ENCODE measurements at regions not wholly inside any gene's neighbourhood (a gene's known extent, or its start where the extent isn't known, plus 50 kb on each side); places are given as distances from the start of the nearest gene placed in this dataset.

DNA sequence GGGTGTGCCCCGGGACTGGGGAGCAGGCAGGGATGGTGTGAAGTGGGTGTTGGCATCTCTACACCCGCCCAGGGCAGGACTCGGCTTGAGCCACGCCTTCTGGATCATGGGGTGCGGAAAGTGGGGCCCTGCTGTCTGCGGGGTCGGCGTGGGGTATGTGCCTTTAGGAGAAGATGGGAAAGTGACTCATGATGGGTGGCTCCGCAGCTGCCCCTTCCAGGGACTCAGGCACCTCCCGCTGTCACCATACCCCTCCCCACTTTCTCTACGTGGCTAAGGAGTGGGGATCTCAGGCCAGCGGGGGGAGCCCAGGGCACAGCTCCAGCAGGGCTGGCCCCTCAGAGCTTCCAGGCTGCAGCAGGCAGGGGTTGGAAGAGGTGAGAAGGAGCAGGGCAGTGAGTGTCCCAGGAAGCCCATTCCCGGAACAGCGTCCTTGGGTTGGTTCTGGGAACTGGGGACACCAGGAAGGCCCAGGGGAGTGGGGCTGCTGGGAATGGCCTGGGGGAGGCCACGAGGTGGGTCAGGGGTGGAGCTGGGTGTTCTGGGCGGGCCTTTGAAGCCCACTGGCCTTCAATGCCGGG, 102.9 kb upstream of the FGF3 start:
- Histone ChIP-seq H3K4me3 (ENCODE audit: low read length) (no peak overlapping the region), H3K9ac (ENCODE audit: low read length) (no peak overlapping the region), H3K9me3 (ENCODE audit: control insufficient read depth, low read length) (no peaks in the 10 kb centered on the region), H3K27me3 (replicated peaks; ENCODE audit: control insufficient read depth, insufficient read depth, low read length) (peaks cover 57% of the 10 kb centered on the region), H3K4me1 (ENCODE audit: control insufficient read depth, insufficient read depth, low read length) (peaks cover 6% of the 10 kb centered on the region), H3K36me3 (ENCODE audit: control insufficient read depth, insufficient read depth, low read length, severe bottlenecking) (no peaks in the 10 kb centered on the region)
- no peak for DNase-seq (ENCODE audit: low read depth)

DNA sequence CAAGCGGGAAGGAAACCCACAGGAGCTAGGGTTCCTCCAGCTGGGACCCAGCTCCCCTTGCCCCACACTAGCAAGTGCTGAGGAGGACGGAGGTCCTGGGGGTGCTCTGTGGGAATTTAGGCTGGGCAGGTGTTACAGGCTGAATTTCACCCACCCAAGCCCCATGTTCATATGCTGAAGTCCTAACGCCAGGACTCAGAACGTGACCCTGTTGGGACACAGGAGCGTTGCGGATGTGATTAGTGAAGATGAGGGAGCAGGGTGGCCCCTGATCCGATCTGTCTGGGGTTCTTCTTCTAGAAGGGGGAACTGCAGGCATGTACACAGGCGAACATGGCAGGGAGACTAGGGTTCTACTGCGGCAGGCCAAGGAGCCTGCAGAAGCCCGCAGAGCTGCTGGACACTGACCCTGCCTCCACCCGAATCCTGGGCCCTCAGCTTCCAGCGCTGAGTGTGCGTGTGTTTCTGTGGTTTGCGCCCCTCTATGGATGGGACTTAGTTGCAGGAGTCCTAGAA, 103.4 kb upstream of the FGF3 start:
- H3K27me3 ChIP-seq (replicated peaks; ENCODE audit: control insufficient read depth, insufficient read depth, low read length), result peaks cover 61% of the 10 kb centered on the region
- no peaks in the 10 kb centered on the region for H3K36me3 ChIP-seq (ENCODE audit: control insufficient read depth, insufficient read depth, low read length, severe bottlenecking)
- H3K4me1 ChIP-seq (ENCODE audit: control insufficient read depth, insufficient read depth, low read length), result peaks cover 6% of the 10 kb centered on the region
- no peak overlapping the region for H3K4me3 ChIP-seq (ENCODE audit: low read length)
- no peak overlapping the region for H3K9ac ChIP-seq (ENCODE audit: low read length)
- no peaks in the 10 kb centered on the region for H3K9me3 ChIP-seq (ENCODE audit: control insufficient read depth, low read length)
- DNase-seq (ENCODE audit: low read depth), result no peak

DNA sequence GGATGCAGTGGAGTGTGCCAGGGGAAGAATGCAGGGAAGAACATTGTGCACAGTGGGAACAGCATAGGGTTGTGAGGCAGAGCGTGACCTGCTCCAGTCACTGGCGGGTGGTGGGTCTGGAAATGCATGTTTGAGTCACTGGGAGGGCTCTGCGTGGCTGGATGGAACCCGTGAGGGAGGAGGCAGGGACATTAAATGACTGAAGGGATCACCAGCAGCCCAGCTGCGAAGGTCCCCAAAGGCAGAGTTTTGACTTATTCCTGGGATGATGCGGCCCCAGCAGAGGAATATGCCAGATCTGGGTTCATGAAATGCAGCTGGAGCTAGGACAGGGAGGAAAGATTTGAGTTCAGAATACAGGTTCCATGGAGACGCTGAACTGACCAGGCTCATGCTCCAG, 104.0 kb upstream of the FGF3 start:
- H3K9me3 ChIP-seq (ENCODE audit: control insufficient read depth, low read length), result peaks cover 3% of the 10 kb centered on the region
- peaks cover 66% of the 10 kb centered on the region for H3K27me3 ChIP-seq (replicated peaks; ENCODE audit: control insufficient read depth, insufficient read depth, low read length)
- peaks cover 6% of the 10 kb centered on the region for H3K4me1 ChIP-seq (ENCODE audit: control insufficient read depth, insufficient read depth, low read length)
- no peaks in the 10 kb centered on the region for H3K36me3 ChIP-seq (ENCODE audit: control insufficient read depth, insufficient read depth, low read length, severe bottlenecking)
- DNase-seq (ENCODE audit: low read depth), result no peak
- no peak overlapping the region for H3K9ac ChIP-seq (ENCODE audit: low read length)
- H3K4me3 ChIP-seq (ENCODE audit: low read length), result no peak overlapping the region

DNA sequence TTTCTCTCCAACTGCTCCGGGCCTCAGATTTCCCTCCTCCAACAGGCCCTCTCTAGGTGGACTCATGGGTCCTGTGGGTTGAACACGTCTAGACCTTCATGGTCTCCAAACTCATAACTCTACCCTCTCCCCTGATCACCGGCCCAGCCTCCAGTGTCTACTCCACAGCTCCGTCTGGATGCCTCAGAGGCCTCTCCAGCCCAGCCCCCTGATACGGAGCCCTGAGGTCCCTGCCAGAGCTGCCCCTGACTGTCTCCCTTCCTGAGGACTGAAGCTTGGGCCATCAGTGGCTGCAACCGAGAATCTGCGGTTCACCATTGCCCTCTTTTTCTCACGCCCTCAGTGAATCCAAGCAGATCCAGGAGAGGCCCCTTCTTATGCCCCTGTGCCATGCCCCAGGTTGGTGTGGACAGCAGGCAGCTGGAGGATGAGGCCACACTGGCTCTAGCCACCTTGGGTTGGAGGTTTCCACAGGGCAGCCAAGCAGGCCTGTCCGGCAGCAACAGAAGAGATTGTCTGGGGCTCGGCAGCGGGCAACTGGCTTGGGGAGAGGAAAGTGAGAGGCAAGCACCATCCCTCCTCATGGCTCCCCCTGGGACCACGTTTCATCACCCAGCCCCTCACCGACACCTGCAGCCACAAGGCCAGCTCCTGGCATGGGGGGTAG, 104.6 kb upstream of the FGF3 start:
- Histone ChIP-seq H3K4me1 (ENCODE audit: control insufficient read depth, insufficient read depth, low read length) (no peaks in the 10 kb centered on the region), H3K9ac (ENCODE audit: low read length) (no peak overlapping the region), H3K4me3 (ENCODE audit: low read length) (no peak overlapping the region), H3K36me3 (ENCODE audit: control insufficient read depth, insufficient read depth, low read length, severe bottlenecking) (no peaks in the 10 kb centered on the region), H3K9me3 (ENCODE audit: control insufficient read depth, low read length) (peaks cover 3% of the 10 kb centered on the region), H3K27me3 (replicated peaks; ENCODE audit: control insufficient read depth, insufficient read depth, low read length) (peaks cover 70% of the 10 kb centered on the region)
- no peak for DNase-seq (ENCODE audit: low read depth)

DNA sequence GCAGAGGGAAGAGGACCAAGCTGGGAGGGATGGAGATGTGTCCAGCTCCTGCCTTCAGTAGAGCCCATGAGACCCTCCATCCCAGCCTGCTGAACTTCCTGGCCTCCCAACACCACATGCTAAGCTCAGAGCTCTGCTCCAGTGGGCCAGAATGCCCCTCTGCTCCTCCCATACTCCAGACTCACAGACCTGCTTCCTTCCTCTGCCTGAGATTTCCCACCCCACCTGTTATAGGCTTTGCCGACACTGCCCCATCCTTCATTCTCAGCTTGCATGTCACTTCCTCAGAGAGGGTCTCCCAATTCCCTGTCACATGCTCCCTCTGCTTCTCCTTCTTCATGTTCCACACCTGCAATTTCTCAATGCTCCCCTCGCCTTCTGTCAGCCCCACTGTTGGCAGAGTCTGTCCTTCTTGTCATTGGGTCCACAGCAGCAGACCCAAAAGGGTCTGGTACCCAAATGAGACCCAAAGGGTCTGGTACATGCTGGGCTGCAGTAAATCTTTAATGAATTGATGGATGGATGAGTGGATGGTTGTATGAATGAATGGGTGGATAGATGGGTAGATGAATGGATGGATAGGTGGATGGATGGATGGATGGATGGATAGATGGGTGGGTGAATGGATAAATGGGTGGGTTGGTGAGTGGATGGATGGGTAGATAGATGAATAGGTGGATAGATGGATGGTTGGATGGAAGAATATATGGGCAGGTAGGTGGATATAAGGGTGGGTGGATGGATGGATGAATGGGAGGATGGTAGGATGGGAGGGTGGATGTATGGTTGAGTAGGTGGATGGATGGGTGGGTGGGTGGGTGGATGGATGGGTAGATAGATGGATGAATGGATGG, 105.3 kb upstream of the FGF3 start:
- peaks cover 70% of the 10 kb centered on the region for H3K27me3 ChIP-seq (replicated peaks; ENCODE audit: control insufficient read depth, insufficient read depth, low read length)
- no peaks in the 10 kb centered on the region for H3K36me3 ChIP-seq (ENCODE audit: control insufficient read depth, insufficient read depth, low read length, severe bottlenecking)
- no peak overlapping the region for H3K4me3 ChIP-seq (ENCODE audit: low read length)
- H3K9me3 ChIP-seq (ENCODE audit: control insufficient read depth, low read length), result peaks cover 9% of the 10 kb centered on the region
- no peaks in the 10 kb centered on the region for H3K4me1 ChIP-seq (ENCODE audit: control insufficient read depth, insufficient read depth, low read length)
- H3K9ac ChIP-seq (ENCODE audit: low read length), result no peak overlapping the region
- no peak for DNase-seq (ENCODE audit: low read depth)

DNA sequence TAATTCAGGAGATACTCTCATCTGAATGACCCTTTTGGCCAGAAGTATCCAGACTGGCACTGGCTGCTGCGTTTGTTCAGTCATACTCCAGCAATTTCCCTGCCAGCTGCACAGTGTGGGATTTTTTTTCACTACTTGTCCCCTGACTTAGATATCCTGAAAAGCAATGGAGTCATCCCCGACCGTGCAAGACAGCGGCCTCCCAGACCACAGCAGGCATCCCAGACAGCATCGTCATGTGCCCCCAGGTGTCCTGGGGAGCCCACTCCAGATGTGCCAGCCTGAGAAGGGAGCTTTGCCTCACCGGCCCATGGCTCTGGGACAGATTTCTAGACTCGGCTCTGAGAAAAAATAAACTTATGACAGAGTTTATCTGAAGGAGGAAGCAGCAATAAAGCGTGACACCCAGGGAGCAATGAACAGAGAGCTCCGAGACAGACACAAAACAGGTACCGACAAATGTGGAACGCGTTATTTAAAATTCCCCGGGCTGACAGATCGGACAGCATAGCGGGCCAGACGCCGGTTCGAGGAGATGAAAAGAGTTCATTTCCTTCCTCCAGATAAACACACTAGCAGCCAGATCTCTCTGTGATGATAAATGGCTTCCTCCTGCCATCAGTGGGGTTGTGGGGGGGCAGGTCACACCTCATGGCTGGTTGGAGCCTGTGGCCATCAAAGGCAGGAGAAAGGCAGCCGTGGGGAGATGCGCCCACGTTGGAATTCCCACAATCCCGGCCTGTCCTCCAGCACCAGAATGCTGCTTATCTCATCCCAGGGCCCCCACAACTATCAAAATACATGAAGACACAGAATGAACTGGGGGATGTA, 106.4 kb upstream of the FGF3 start:
- H3K4me3 ChIP-seq (ENCODE audit: low read length), result no peak overlapping the region
- H3K27me3 ChIP-seq (replicated peaks; ENCODE audit: control insufficient read depth, insufficient read depth, low read length), result peaks cover 68% of the 10 kb centered on the region
- H3K9ac ChIP-seq (ENCODE audit: low read length), result no peak overlapping the region
- peaks cover 13% of the 10 kb centered on the region for H3K9me3 ChIP-seq (ENCODE audit: control insufficient read depth, low read length)
- H3K36me3 ChIP-seq (ENCODE audit: control insufficient read depth, insufficient read depth, low read length, severe bottlenecking), result no peaks in the 10 kb centered on the region
- DNase-seq (ENCODE audit: low read depth), result no peak
- H3K4me1 ChIP-seq (ENCODE audit: control insufficient read depth, insufficient read depth, low read length), result no peaks in the 10 kb centered on the region

DNA sequence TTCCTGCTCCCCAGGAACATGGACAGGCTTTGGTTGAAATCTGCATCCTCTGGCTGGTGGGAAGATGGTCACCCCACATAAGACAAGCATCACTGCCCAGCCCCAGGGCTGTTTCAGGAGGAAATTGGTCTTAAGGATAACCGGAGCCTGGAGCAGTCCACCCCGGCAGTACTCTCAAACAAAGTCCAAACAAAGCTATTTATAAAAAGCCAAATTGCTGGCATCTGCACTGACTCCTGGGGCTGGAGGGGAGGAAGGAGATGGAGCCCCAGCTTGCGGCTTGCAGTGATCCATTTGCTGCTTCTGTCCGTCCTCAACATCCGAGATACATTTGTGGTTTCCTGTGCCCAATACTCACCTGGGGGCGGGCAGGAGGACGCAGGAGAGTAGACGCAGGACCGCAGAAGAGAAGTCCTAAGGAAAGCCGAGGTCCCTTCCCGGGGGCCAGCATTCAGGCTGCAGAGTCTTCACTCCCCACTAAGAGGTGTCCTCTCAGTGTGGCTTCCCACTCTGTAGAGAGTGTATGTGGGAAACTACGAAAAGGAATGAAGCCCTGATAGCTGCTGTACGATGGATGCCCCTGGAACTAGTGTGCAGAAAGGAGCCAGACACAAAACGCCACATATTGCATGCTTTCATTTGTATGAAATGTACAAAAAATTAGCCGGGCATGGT, 107.3 kb upstream of the FGF3 start:
- no peak overlapping the region for H3K9ac ChIP-seq (ENCODE audit: low read length)
- no peak for DNase-seq (ENCODE audit: low read depth)

DNA sequence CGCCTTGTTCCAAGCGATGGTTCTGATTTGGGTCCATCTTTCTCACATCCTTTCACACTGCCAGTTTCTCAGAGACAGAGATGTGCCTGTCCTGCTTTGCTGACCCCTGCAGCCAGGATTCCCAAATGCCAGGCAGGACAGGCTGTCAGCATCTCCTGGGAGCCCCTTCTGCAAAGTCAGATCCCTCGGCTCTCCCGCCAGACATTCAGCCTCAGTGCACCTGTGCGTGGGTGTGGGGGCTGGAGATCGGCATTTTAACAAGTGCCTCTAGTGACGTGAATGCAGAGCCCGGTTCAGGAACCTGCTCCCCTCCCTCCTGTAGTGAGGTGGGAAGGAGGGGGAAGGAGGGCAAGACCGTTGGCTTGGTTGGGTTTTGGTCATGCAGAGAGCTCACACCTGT, 108.9 kb upstream of the FGF3 start:
- DNase-seq (ENCODE audit: low read depth), result no peak
- Histone ChIP-seq H3K27me3 (replicated peaks; ENCODE audit: control insufficient read depth, insufficient read depth, low read length) (peaks cover 78% of the 10 kb centered on the region), H3K36me3 (ENCODE audit: control insufficient read depth, insufficient read depth, low read length, severe bottlenecking) (no peaks in the 10 kb centered on the region), H3K9me3 (ENCODE audit: control insufficient read depth, low read length) (peaks cover 13% of the 10 kb centered on the region), H3K9ac (ENCODE audit: low read length) (no peak overlapping the region), H3K4me1 (ENCODE audit: control insufficient read depth, insufficient read depth, low read length) (no peaks in the 10 kb centered on the region), H3K4me3 (ENCODE audit: low read length) (no peak overlapping the region)

More for the DNA sequence above, 107.3 kb upstream of the FGF3 start:
- Histone ChIP-seq H3K4me1 (ENCODE audit: control insufficient read depth, insufficient read depth, low read length) (no peaks in the 10 kb centered on the region), H3K27me3 (replicated peaks; ENCODE audit: control insufficient read depth, insufficient read depth, low read length) (peaks cover 72% of the 10 kb centered on the region), H3K4me3 (ENCODE audit: low read length) (no peak overlapping the region), H3K36me3 (ENCODE audit: control insufficient read depth, insufficient read depth, low read length, severe bottlenecking) (no peaks in the 10 kb centered on the region), H3K9me3 (ENCODE audit: control insufficient read depth, low read length) (peaks cover 13% of the 10 kb centered on the region)

DNA sequence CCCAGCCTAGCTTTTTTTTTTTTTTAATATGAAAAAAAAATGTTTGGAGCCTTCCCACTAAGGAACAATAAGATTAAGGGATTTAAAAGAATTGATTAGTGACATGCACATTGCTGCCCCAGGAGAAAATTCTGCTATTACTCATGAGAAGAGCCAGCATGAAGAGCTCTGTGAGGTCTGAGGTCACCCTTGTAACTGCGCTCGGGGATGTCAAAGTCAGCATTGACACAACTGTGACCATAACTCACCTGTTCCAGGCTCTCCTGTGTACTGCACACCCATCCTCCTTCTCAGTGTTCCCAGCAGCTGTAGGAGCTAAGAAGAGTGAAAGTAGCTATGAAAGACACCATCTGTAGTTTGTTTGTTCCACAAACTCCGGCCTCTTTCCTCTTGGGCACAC, 109.8 kb upstream of the FGF3 start:
- H3K27me3 ChIP-seq (replicated peaks; ENCODE audit: control insufficient read depth, insufficient read depth, low read length), result peaks cover 71% of the 10 kb centered on the region
- H3K36me3 ChIP-seq (ENCODE audit: control insufficient read depth, insufficient read depth, low read length, severe bottlenecking), result no peaks in the 10 kb centered on the region
- H3K4me1 ChIP-seq (ENCODE audit: control insufficient read depth, insufficient read depth, low read length), result no peaks in the 10 kb centered on the region
- H3K4me3 ChIP-seq (ENCODE audit: low read length), result no peak overlapping the region
- peaks cover 13% of the 10 kb centered on the region for H3K9me3 ChIP-seq (ENCODE audit: control insufficient read depth, low read length)
- H3K9ac ChIP-seq (ENCODE audit: low read length), result no peak overlapping the region
- no peak for DNase-seq (ENCODE audit: low read depth)

DNA sequence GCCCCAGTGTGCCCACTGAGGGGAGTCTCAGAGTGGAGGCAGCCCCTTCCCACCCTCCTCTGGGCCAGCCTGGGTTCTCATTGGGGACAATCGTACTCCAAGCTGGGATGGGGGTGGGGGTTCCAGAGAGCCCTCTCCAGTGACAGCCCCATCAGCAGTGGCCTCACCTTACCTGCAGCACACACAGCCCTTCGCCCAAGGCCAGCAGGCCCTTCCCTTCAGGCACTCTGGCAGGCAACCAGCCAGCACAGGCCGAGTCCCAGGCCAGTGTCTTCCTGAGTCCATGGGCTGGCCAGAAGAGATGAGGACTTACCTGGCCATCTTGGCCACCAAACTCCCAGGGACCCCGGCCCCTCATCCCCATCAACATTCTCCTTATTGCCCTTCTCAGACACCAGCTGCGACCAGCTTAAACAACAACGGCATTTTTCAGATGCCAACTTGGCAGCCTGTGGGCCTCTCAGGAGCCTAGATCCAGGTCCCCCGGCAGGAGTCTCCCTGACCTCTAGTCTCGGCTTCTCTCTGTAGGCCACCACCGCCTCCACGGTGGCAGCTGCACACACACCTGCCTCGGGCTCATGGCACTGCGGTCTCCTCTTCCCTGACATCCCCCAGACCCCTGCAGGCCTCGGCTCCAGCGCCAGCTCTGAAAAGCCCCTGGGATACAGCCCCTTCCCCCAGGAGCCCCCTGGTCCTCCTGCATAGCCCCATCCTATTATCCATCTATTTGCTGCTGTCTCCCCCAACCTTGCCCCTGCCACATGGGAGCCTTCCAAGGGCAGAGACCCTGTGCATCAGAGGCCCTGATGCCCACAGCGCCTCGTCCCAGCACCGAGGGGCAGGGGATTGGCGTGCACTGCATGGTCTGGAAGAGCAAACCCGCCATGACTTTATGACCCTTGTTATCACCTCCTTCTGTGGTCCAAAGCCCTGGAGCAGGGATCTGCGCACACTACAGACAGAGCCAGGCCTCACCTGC, 111.2 kb upstream of the FGF3 start:
- no peaks in the 10 kb centered on the region for H3K4me1 ChIP-seq (ENCODE audit: control insufficient read depth, insufficient read depth, low read length)
- no peak for DNase-seq (ENCODE audit: low read depth)
- no peak overlapping the region for H3K4me3 ChIP-seq (ENCODE audit: low read length)
- H3K27me3 ChIP-seq (replicated peaks; ENCODE audit: control insufficient read depth, insufficient read depth, low read length), result peaks cover 60% of the 10 kb centered on the region
- peaks cover 13% of the 10 kb centered on the region for H3K9me3 ChIP-seq (ENCODE audit: control insufficient read depth, low read length)
- no peaks in the 10 kb centered on the region for H3K36me3 ChIP-seq (ENCODE audit: control insufficient read depth, insufficient read depth, low read length, severe bottlenecking)
- H3K9ac ChIP-seq (ENCODE audit: low read length), result no peak overlapping the region

All from adipocyte (in vitro differentiated cells).